ENCODE measurements at regions not wholly inside any gene's neighbourhood (a gene's known extent, or its start where the extent isn't known, plus 50 kb on each side); places are given as distances from the start of the nearest gene placed in this dataset.
A peak's percentile ranks its signal among the peaks of the same experiment; 100 is the strongest.

- DNase-seq (ENCODE audit: low spot score) = no peak
Measured at GRCh38 chr4:14047840-14048239, 420.3 kb upstream of the BOD1L1 start.

GRCh38 chr4:14049946-14050345 lies 422.4 kb upstream of the BOD1L1 start:
- DNase-seq (ENCODE audit: low spot score) = no peak

- no peak for DNase-seq (ENCODE audit: low spot score)
Measured at GRCh38 chr4:14053291-14053690, 425.8 kb upstream of the BOD1L1 start.

GRCh38 chr4:14054391-14054790 lies 426.9 kb upstream of the BOD1L1 start:
- no peak for DNase-seq (ENCODE audit: low spot score)

- no peak for DNase-seq (ENCODE audit: low spot score)
Measured at GRCh38 chr4:14059006-14059405, 431.5 kb upstream of the BOD1L1 start.

- no peak for DNase-seq (ENCODE audit: low spot score)
Measured at GRCh38 chr4:14064984-14065383, 437.5 kb upstream of the BOD1L1 start.

- DNase-seq (ENCODE audit: low spot score) = no peak
Measured at GRCh38 chr4:14065406-14065805, 437.9 kb upstream of the BOD1L1 start.

- DNase-seq (ENCODE audit: low spot score) = no peak
Measured at GRCh38 chr4:14066979-14067378, 439.5 kb upstream of the BOD1L1 start.

GRCh38 chr4:14069886-14070285 lies 442.4 kb upstream of the BOD1L1 start:
- no peak for DNase-seq (ENCODE audit: low spot score)

GRCh38 chr4:14070289-14070880 lies 442.9 kb upstream of the BOD1L1 start:
- DNase-seq (ENCODE audit: low spot score) = no peak

GRCh38 chr4:14072506-14072905 lies 445.0 kb upstream of the BOD1L1 start:
- no peak for DNase-seq (ENCODE audit: low spot score)

- no peak for DNase-seq (ENCODE audit: low spot score)
Measured at GRCh38 chr4:14076776-14077175, 449.3 kb upstream of the BOD1L1 start.

- DNase-seq (ENCODE audit: low spot score) = peak; percentile 1
Measured at GRCh38 chr4:14078326-14078725, 450.8 kb upstream of the BOD1L1 start.

GRCh38 chr4:14079601-14080000 lies 452.1 kb upstream of the BOD1L1 start:
- no peak for DNase-seq (ENCODE audit: low spot score)

- DNase-seq (ENCODE audit: low spot score) = no peak
Measured at GRCh38 chr4:14083150-14083549, 455.6 kb upstream of the BOD1L1 start.

- no peak for DNase-seq (ENCODE audit: low spot score)
Measured at GRCh38 chr4:14084598-14084997, 457.1 kb upstream of the BOD1L1 start.

- DNase-seq (ENCODE audit: low spot score) = no peak
Measured at GRCh38 chr4:14087459-14087858, 459.9 kb upstream of the BOD1L1 start.

- DNase-seq (ENCODE audit: low spot score) = no peak
Measured at GRCh38 chr4:14087921-14088320, 460.4 kb upstream of the BOD1L1 start.

- no peak for DNase-seq (ENCODE audit: low spot score)
Measured at GRCh38 chr4:14091531-14091930, 464.0 kb upstream of the BOD1L1 start.

- no peak for DNase-seq (ENCODE audit: low spot score)
Measured at GRCh38 chr4:14091966-14092365, 464.4 kb upstream of the BOD1L1 start.

- DNase-seq (ENCODE audit: low spot score) = no peak
Measured at GRCh38 chr4:14092741-14093140, 465.2 kb upstream of the BOD1L1 start.

- no peak for DNase-seq (ENCODE audit: low spot score)
Measured at GRCh38 chr4:14095831-14096230, 468.3 kb upstream of the BOD1L1 start.

GRCh38 chr4:14096396-14096965 lies 469.0 kb upstream of the BOD1L1 start:
- no peak for DNase-seq (ENCODE audit: low spot score)

- DNase-seq (ENCODE audit: low spot score) = no peak
Measured at GRCh38 chr4:14100349-14100748, 472.8 kb upstream of the BOD1L1 start.
